ENCODE measurements at regions not wholly inside any gene's neighbourhood (a gene's known extent, or its start where the extent isn't known, plus 50 kb on each side); places are given as distances from the start of the nearest gene placed in this dataset.

DNA sequence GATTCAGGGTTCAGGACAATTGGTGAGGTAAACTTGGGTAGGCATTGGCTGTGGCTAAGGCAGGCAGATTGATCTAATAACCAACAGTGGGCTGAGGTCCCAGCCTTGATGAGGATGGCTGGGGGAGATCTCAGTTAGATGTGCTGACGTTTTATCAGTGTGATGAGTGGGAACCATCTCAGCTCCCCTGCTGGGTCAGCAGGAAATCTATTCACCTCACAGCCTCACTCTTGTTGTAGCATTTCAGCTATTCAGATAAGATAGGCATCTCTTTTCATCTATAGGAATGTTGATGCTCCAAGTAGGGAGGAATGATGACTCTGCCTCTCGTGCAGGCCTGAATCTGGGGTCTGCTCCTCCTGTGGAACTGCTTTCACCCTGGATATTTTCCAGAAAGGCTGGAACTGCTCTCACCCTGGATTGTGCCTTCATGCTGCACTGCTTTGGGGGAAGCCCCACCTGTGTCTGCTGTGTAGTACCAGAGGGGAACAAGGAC, 973.7 kb downstream of the NSUN3 start:
- no peak for TF ChIP-seq POLR2A (IDR thresholded peaks at IDR 0.05)
- TF ChIP-seq, protein P1, sequence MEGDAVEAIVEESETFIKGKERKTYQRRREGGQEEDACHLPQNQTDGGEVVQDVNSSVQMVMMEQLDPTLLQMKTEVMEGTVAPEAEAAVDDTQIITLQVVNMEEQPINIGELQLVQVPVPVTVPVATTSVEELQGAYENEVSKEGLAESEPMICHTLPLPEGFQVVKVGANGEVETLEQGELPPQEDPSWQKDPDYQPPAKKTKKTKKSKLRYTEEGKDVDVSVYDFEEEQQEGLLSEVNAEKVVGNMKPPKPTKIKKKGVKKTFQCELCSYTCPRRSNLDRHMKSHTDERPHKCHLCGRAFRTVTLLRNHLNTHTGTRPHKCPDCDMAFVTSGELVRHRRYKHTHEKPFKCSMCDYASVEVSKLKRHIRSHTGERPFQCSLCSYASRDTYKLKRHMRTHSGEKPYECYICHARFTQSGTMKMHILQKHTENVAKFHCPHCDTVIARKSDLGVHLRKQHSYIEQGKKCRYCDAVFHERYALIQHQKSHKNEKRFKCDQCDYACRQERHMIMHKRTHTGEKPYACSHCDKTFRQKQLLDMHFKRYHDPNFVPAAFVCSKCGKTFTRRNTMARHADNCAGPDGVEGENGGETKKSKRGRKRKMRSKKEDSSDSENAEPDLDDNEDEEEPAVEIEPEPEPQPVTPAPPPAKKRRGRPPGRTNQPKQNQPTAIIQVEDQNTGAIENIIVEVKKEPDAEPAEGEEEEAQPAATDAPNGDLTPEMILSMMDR (IDR thresholded peaks at IDR 0.05), result no peak
